DND-41 (cell line): ENCODE measurements at regions not wholly inside any gene's neighbourhood (a gene's known extent, or its start where the extent isn't known, plus 50 kb on each side); places are given as distances from the start of the nearest gene placed in this dataset.

Experiments used
- ATAC-seq: fragments of 200-7000 bp; cut with Tn5 transposase; 3 replicates; pipeline ENCODE4 v1.9.1; 2021; ENCODE audit warnings: low read depth; ENCODE audit not compliant: insufficient read depth
- DNase-seq: peaks from one replicate; pipeline ENCODE4 v3.0.0-alpha.2; 2020
- H2AFZ ChIP-seq: 2 replicates; pipeline ENCODE4 v1.6.0; 2012; ENCODE audit warnings: low read depth, low read length
- H3K27ac ChIP-seq: 2 replicates; pipeline ENCODE4 v1.5.1; 2012; ENCODE audit warnings: low read length, inconsistent platforms
- H3K27me3 ChIP-seq: fragments of 200-600 bp; sonication (generic); 2 replicates; pipeline ENCODE4 v1.6.0; 2012; ENCODE audit warnings: low read length, mild to moderate bottlenecking, inconsistent platforms; ENCODE audit not compliant: insufficient read depth, poor library complexity
- H3K36me3 ChIP-seq: 2 replicates; pipeline ENCODE4 v1.5.1; 2012; ENCODE audit warnings: low read length, inconsistent platforms; ENCODE audit not compliant: insufficient read depth
- H3K4me1 ChIP-seq: 2 replicates; pipeline ENCODE4 v1.5.1; 2012; ENCODE audit warnings: mild to moderate bottlenecking, low read length; ENCODE audit not compliant: insufficient read depth
- H3K4me2 ChIP-seq: 2 replicates; pipeline ENCODE4 v1.6.0; 2012; ENCODE audit warnings: mild to moderate bottlenecking, moderate library complexity, low read length, inconsistent platforms; ENCODE audit not compliant: insufficient read depth
- H3K4me3 ChIP-seq, 2 experiments: fragments of 200-600 bp in 1 of 2; shearing (Covaris generic) in 1 of 2; 2 replicates each; pipeline ENCODE4 v1.5.1; 2012 to 2016; ENCODE audit warnings: inconsistent platforms in 2 of 2, low read length in 2 of 2, mild to moderate bottlenecking in 2 of 2, low read depth in 1 of 2, moderate library complexity in 1 of 2
- H3K79me2 ChIP-seq: 2 replicates; pipeline ENCODE4 v1.6.0; 2012; ENCODE audit warnings: low read length, inconsistent platforms; ENCODE audit not compliant: insufficient read depth
- H3K9ac ChIP-seq: 2 replicates; pipeline ENCODE4 v1.6.0; 2012; ENCODE audit warnings: low read depth, mild to moderate bottlenecking, inconsistent platforms, low read length, moderate library complexity
- H3K9me3 ChIP-seq: 2 replicates; pipeline ENCODE4 v1.5.1; 2012; ENCODE audit warnings: low read length, moderate library complexity, mild to moderate bottlenecking, inconsistent platforms; ENCODE audit not compliant: insufficient read depth, severe bottlenecking
- H4K20me1 ChIP-seq: 2 replicates; pipeline ENCODE4 v1.6.0; 2012; ENCODE audit warnings: low read length; ENCODE audit not compliant: insufficient read depth
- CTCF ChIP-seq: IDR thresholded peaks from 2 replicates; pipeline ENCODE4 v1.5.1; 2012; ENCODE audit warnings: borderline replicate concordance, low read length, moderate library complexity, mild to moderate bottlenecking; ENCODE audit not compliant: poor library complexity, severe bottlenecking; ENCODE audit errors: extremely low read depth
- EZH2 ChIP-seq: IDR thresholded peaks from 3 replicates; pipeline ENCODE4 v1.6.1; 2012; ENCODE audit warnings: borderline replicate concordance, low read depth, mild to moderate bottlenecking, moderate library complexity, low read length, inconsistent platforms; ENCODE audit not compliant: severe bottlenecking

DNA sequence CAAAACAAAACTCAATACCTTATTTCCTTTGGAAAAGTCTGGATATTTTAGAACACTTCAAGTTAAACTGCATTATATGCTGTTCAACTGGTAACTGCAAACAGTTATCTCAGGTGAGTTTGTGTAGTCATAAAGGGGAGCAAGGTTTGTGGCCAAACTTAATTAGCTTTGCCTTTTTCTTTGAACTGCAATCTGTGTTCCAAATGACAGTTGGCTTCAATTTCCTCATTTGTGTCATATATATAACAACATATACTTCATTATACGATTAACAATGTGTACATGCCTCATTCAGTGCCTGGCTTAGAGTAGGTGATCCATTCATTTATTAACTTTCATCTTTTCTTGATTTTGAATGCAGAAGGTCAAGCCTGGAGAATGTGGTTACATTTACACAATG lies 55.8 kb downstream of the KCNE4 start:
- no peaks in the 10 kb centered on the region for H3K4me1 ChIP-seq
- TF ChIP-seq CTCF (no peak), EZH2 (no peak)
- H3K27me3 ChIP-seq: no peaks in the 10 kb centered on the region
- H3K4me3 ChIP-seq: no peak overlapping the region
- no peak overlapping the region for H2AFZ ChIP-seq
- H4K20me1 ChIP-seq: no peaks in the 10 kb centered on the region
- no peak overlapping the region for H3K4me2 ChIP-seq
- H3K79me2 ChIP-seq: no peaks in the 10 kb centered on the region
- no peak for DNase-seq
- H3K36me3 ChIP-seq: no peaks in the 10 kb centered on the region
- no peak overlapping the region for H3K27ac ChIP-seq
- H3K9ac ChIP-seq: no peak overlapping the region
- no peaks in the 10 kb centered on the region for H3K9me3 ChIP-seq
- ATAC-seq: no peak

- Histone ChIP-seq H3K4me3 (no peak overlapping the region), H3K79me2 (no peaks in the 10 kb centered on the region), H3K4me2 (no peak overlapping the region), H2AFZ (no peak overlapping the region), H3K4me1 (no peaks in the 10 kb centered on the region), H3K27ac (no peak overlapping the region), H3K9ac (no peak overlapping the region), H3K27me3 (no peaks in the 10 kb centered on the region), H3K9me3 (no peaks in the 10 kb centered on the region), H4K20me1 (no peaks in the 10 kb centered on the region), H3K36me3 (no peaks in the 10 kb centered on the region)
- ATAC-seq: no peak
- TF ChIP-seq EZH2 (no peak), CTCF (no peak)
- no peak for DNase-seq
Observed at GRCh38 chr2:223108351-223109050, 56.5 kb downstream of the KCNE4 start.

DNA sequence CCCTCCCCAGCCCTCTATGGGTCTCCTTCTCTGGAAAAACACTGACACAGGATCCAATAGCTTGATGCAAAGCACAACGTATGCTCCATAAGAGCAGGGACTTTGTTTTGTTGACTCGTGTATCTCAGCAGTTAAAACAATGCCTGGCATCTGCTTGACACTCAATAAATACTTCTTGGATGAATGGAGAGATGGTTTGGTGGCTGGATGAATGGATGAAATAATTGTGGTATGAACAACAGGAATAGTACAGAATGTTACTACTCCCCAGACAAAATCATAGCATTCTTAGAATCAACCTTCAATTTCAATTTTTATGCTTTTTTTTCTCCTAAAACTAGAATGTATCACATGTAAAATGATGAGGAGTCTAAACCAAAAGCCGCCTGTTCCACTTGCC lies 57.4 kb downstream of the KCNE4 start:
- Histone ChIP-seq H2AFZ (no peak overlapping the region), H3K36me3 (no peaks in the 10 kb centered on the region), H3K4me3 (no peak overlapping the region), H3K27ac (no peak overlapping the region), H3K9ac (no peak overlapping the region), H3K27me3 (no peaks in the 10 kb centered on the region), H3K9me3 (no peaks in the 10 kb centered on the region), H4K20me1 (no peaks in the 10 kb centered on the region), H3K4me2 (no peak overlapping the region), H3K4me1 (no peaks in the 10 kb centered on the region), H3K79me2 (no peaks in the 10 kb centered on the region)
- DNase-seq (no peak), ATAC-seq (no peak)
- TF ChIP-seq CTCF: no peak
- TF ChIP-seq EZH2: no peak
